ENCODE measurements at regions not wholly inside any gene's neighbourhood (a gene's known extent, or its start where the extent isn't known, plus 50 kb on each side); places are given as distances from the start of the nearest gene placed in this dataset.

GRCh38 chr2:82158150-82158549 is 1853.6 kb upstream of the LRRTM1 start:
- Mint-ChIP-seq H3K9me3 (no peaks in the 10 kb centered on the region), H3K36me3 (no peaks in the 10 kb centered on the region), H3K4me1 (ENCODE audit: unreplicated experiment) (no peaks in the 10 kb centered on the region), H3K27me3 (no peaks in the 10 kb centered on the region), H3K4me3 (no peak overlapping the region), H3K27ac (no peak overlapping the region)
- no peak for DNase-seq (ENCODE audit: extremely low spot score, unreplicated experiment)
- TF ChIP-seq CTCF (conservative IDR thresholded peaks at IDR 0.05) = no peak

GRCh38 chr2:82155469-82155868 is 1850.9 kb upstream of the LRRTM1 start:
- H3K36me3 Mint-ChIP-seq = no peaks in the 10 kb centered on the region
- H3K4me3 Mint-ChIP-seq = no peak overlapping the region
- no peaks in the 10 kb centered on the region for H3K4me1 Mint-ChIP-seq (ENCODE audit: unreplicated experiment)

GRCh38 chr2:82143343-82143742 is 1838.8 kb upstream of the LRRTM1 start:
- Mint-ChIP-seq H3K27me3 (no peaks in the 10 kb centered on the region), H3K36me3 (no peaks in the 10 kb centered on the region), H3K4me3 (no peak overlapping the region), H3K4me1 (ENCODE audit: unreplicated experiment) (peaks cover 11% of the 10 kb centered on the region), H3K9me3 (no peaks in the 10 kb centered on the region), H3K27ac (no peak overlapping the region)
- no peak for TF ChIP-seq CTCF (conservative IDR thresholded peaks at IDR 0.05)
- no peak for DNase-seq (ENCODE audit: extremely low spot score, unreplicated experiment)

More at GRCh38 chr2:82155469-82155868, 1850.9 kb upstream of the LRRTM1 start:
- TF ChIP-seq CTCF (conservative IDR thresholded peaks at IDR 0.05) = no peak
- DNase-seq (ENCODE audit: extremely low spot score, unreplicated experiment) = no peak
- Mint-ChIP-seq H3K27ac (no peak overlapping the region), H3K27me3 (no peaks in the 10 kb centered on the region), H3K9me3 (no peaks in the 10 kb centered on the region)

- TF ChIP-seq CTCF (conservative IDR thresholded peaks at IDR 0.05) = no peak
- peak overlapping the region; percentile 36 for H3K4me3 Mint-ChIP-seq
- H3K27ac Mint-ChIP-seq = peak overlapping the region; percentile 85
- no peaks in the 10 kb centered on the region for H3K36me3 Mint-ChIP-seq
- no peaks in the 10 kb centered on the region for H3K9me3 Mint-ChIP-seq
- DNase-seq (ENCODE audit: extremely low spot score, unreplicated experiment) = no peak
- H3K4me1 Mint-ChIP-seq (ENCODE audit: unreplicated experiment) = peaks cover 11% of the 10 kb centered on the region
- H3K27me3 Mint-ChIP-seq = no peaks in the 10 kb centered on the region
Observed at GRCh38 chr2:82139979-82140611, 1835.5 kb upstream of the LRRTM1 start.

GRCh38 chr2:82137441-82137840 is 1832.9 kb upstream of the LRRTM1 start:
- Mint-ChIP-seq H3K4me3 (no peak overlapping the region), H3K9me3 (no peaks in the 10 kb centered on the region), H3K27me3 (no peaks in the 10 kb centered on the region), H3K36me3 (no peaks in the 10 kb centered on the region), H3K4me1 (ENCODE audit: unreplicated experiment) (peaks cover 11% of the 10 kb centered on the region), H3K27ac (no peak overlapping the region)
- no peak for DNase-seq (ENCODE audit: extremely low spot score, unreplicated experiment)
- no peak for TF ChIP-seq CTCF (conservative IDR thresholded peaks at IDR 0.05)

GRCh38 chr2:82128051-82128450 is 1823.5 kb upstream of the LRRTM1 start:
- Mint-ChIP-seq H3K4me3 (no peak overlapping the region), H3K27me3 (no peaks in the 10 kb centered on the region), H3K27ac (no peak overlapping the region), H3K4me1 (ENCODE audit: unreplicated experiment) (peaks cover 4% of the 10 kb centered on the region), H3K9me3 (peaks cover 14% of the 10 kb centered on the region), H3K36me3 (no peaks in the 10 kb centered on the region)
- no peak for TF ChIP-seq CTCF (conservative IDR thresholded peaks at IDR 0.05)
- no peak for DNase-seq (ENCODE audit: extremely low spot score, unreplicated experiment)
